ENCODE measurements at regions not wholly inside any gene's neighbourhood (a gene's known extent, or its start where the extent isn't known, plus 50 kb on each side); places are given as distances from the start of the nearest gene placed in this dataset.

DNA sequence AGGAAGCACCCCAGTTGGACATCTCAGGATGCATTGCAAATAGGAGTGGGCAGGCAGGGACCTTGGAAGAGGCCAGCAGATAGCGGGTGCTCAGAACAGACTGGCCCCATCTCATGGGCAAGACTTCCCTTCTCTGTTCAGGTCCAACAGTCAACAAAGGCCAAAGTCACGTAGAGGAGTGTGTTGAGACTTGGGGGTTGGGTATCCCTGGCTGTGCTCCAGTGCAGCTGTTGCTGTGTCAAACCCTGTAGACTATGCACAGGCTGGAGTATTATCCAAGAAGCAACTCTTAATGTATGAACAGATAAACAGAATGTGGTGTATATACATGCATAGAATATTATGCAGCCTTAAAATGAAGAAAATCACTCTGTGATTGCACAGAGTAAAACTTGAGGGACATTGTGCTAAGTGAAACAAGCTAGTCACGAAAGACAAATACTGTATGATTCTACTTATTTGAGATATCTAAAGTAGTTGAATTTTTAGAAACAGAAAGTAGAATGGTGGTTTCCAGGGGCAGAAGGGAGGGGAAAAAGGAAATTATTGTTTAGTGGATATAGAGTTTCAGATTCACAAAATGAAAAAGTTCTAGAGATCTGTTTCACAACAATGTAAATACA is 192.1 kb upstream of the LCORL start:
- Mint-ChIP-seq H3K4me1 (no peaks in the 10 kb centered on the region), H3K27ac (no peak overlapping the region), H3K36me3 (no peaks in the 10 kb centered on the region), H3K9me3 (peaks cover 19% of the 10 kb centered on the region), H3K4me3 (no peak overlapping the region), H3K27me3 (ENCODE audit: low read depth) (peaks cover 36% of the 10 kb centered on the region)
- TF ChIP-seq, protein P1, sequence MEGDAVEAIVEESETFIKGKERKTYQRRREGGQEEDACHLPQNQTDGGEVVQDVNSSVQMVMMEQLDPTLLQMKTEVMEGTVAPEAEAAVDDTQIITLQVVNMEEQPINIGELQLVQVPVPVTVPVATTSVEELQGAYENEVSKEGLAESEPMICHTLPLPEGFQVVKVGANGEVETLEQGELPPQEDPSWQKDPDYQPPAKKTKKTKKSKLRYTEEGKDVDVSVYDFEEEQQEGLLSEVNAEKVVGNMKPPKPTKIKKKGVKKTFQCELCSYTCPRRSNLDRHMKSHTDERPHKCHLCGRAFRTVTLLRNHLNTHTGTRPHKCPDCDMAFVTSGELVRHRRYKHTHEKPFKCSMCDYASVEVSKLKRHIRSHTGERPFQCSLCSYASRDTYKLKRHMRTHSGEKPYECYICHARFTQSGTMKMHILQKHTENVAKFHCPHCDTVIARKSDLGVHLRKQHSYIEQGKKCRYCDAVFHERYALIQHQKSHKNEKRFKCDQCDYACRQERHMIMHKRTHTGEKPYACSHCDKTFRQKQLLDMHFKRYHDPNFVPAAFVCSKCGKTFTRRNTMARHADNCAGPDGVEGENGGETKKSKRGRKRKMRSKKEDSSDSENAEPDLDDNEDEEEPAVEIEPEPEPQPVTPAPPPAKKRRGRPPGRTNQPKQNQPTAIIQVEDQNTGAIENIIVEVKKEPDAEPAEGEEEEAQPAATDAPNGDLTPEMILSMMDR (IDR thresholded peaks at IDR 0.05; ENCODE audit: unreplicated experiment) = no peak
- no peak for DNase-seq (ENCODE audit: low spot score in 2 of 2, unreplicated experiment in 2 of 2)

- H3K27me3 Mint-ChIP-seq (ENCODE audit: low read depth) = peaks cover 36% of the 10 kb centered on the region
- TF ChIP-seq, protein P1 (IDR thresholded peaks at IDR 0.05; ENCODE audit: unreplicated experiment) = no peak
- no peak overlapping the region for H3K27ac Mint-ChIP-seq
- H3K9me3 Mint-ChIP-seq = peaks cover 19% of the 10 kb centered on the region
- no peaks in the 10 kb centered on the region for H3K4me1 Mint-ChIP-seq
- DNase-seq (ENCODE audit: low spot score in 2 of 2, unreplicated experiment in 2 of 2) = no peak
- no peaks in the 10 kb centered on the region for H3K36me3 Mint-ChIP-seq
- no peak overlapping the region for H3K4me3 Mint-ChIP-seq
Observed at GRCh38 chr4:18209448-18209847, 187.9 kb upstream of the LCORL start.

GRCh38 chr4:18203966-18204365 is 182.4 kb upstream of the LCORL start:
- Mint-ChIP-seq H3K4me3 (no peak overlapping the region), H3K4me1 (no peaks in the 10 kb centered on the region)

GRCh38 chr4:18202486-18202885 is 180.9 kb upstream of the LCORL start:
- no peak overlapping the region for H3K4me3 Mint-ChIP-seq
- H3K27me3 Mint-ChIP-seq (ENCODE audit: low read depth) = peaks cover 6% of the 10 kb centered on the region
- no peak overlapping the region for H3K27ac Mint-ChIP-seq
- no peaks in the 10 kb centered on the region for H3K36me3 Mint-ChIP-seq
- H3K4me1 Mint-ChIP-seq = no peaks in the 10 kb centered on the region
- TF ChIP-seq, protein P1 (IDR thresholded peaks at IDR 0.05; ENCODE audit: unreplicated experiment) = no peak
- no peak for DNase-seq (ENCODE audit: low spot score in 2 of 2, unreplicated experiment in 2 of 2)
- no peaks in the 10 kb centered on the region for H3K9me3 Mint-ChIP-seq

More at GRCh38 chr4:18203966-18204365, 182.4 kb upstream of the LCORL start:
- H3K36me3 Mint-ChIP-seq = no peaks in the 10 kb centered on the region
- no peak overlapping the region for H3K27ac Mint-ChIP-seq
- no peaks in the 10 kb centered on the region for H3K9me3 Mint-ChIP-seq
- TF ChIP-seq, protein P1 (IDR thresholded peaks at IDR 0.05; ENCODE audit: unreplicated experiment) = no peak
- H3K27me3 Mint-ChIP-seq (ENCODE audit: low read depth) = peaks cover 14% of the 10 kb centered on the region
- DNase-seq (ENCODE audit: low spot score in 2 of 2, unreplicated experiment in 2 of 2) = no peak

DNA sequence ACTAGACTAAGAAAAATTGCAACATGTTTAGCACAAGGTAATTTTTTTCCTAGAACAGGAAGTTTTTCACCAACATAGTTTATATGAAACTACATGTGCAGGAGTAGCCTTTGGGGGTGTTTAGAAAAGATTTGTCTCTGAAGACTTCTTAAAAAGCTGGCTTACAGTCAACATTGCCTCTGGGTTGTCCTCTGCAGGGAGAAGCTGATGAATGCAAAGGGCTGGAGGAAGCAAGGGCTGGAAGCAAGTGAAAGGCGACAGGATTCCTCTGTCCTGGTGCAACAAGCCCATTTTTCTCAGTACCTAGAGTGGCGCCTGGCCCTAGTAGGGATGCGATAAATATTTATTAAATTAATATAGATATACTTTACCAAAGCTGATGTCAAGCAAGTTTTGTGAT is 180.3 kb upstream of the LCORL start:
- TF ChIP-seq, protein P1 (IDR thresholded peaks at IDR 0.05; ENCODE audit: unreplicated experiment) = no peak
- Mint-ChIP-seq H3K4me3 (no peak overlapping the region), H3K27me3 (ENCODE audit: low read depth) (peaks cover 6% of the 10 kb centered on the region), H3K4me1 (peaks cover 3% of the 10 kb centered on the region), H3K36me3 (no peaks in the 10 kb centered on the region), H3K9me3 (no peaks in the 10 kb centered on the region), H3K27ac (no peak overlapping the region)
- DNase-seq (ENCODE audit: low spot score in 2 of 2, unreplicated experiment in 2 of 2) = no peak

GRCh38 chr4:18198653-18199052 is 177.1 kb upstream of the LCORL start:
- Mint-ChIP-seq H3K27me3 (ENCODE audit: low read depth) (no peaks in the 10 kb centered on the region), H3K27ac (no peak overlapping the region), H3K4me1 (peaks cover 13% of the 10 kb centered on the region), H3K9me3 (no peaks in the 10 kb centered on the region), H3K36me3 (no peaks in the 10 kb centered on the region), H3K4me3 (no peak overlapping the region)
- DNase-seq (ENCODE audit: low spot score in 2 of 2, unreplicated experiment in 2 of 2) = no peak
- TF ChIP-seq, protein P1 (IDR thresholded peaks at IDR 0.05; ENCODE audit: unreplicated experiment) = no peak
